Fibroblast of mammary gland (primary cell): ENCODE measurements at regions not wholly inside any gene's neighbourhood (a gene's known extent, or its start where the extent isn't known, plus 50 kb on each side); places are given as distances from the start of the nearest gene placed in this dataset.

Experiments
- DNase-seq: peaks from one replicate; pipeline ENCODE4 v3.0.0-alpha.2; 2010; ENCODE audit warnings: low read depth
- H3K4me3 ChIP-seq: 2 replicates; pipeline ENCODE4 v1.5.1; 2011; ENCODE audit warnings: low read depth, mild to moderate bottlenecking, low read length, moderate library complexity; ENCODE audit not compliant: control insufficient read depth
- TF ChIP-seq, protein P1 (sequence below): conservative IDR thresholded peaks from 2 replicates; pipeline ENCODE4 v1.5.1; 2011; ENCODE audit warnings: low read depth, low read length, inconsistent platforms; ENCODE audit not compliant: control insufficient read depth, insufficient read depth

DNA sequence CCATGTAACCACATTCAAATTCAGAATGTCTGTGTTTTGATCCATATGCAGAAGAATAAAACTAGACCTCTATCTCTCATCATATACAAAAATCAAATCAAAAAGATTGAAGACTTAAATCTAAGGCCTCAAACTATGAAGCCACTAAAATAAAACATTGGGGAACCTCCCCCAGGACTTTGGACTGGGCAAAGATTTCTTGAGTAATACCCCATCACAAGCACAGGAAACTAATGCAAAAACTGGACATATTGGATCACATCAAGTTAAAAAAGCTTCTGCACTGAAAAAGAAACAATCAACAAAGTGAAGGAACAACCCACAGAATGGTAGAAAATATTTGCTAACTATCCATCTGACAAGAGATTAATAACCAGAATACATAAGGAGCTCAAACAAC lies 266.8 kb downstream of the EPM2A start:
- no peak overlapping the region for H3K4me3 ChIP-seq
- no peak for DNase-seq
- TF ChIP-seq, protein P1, sequence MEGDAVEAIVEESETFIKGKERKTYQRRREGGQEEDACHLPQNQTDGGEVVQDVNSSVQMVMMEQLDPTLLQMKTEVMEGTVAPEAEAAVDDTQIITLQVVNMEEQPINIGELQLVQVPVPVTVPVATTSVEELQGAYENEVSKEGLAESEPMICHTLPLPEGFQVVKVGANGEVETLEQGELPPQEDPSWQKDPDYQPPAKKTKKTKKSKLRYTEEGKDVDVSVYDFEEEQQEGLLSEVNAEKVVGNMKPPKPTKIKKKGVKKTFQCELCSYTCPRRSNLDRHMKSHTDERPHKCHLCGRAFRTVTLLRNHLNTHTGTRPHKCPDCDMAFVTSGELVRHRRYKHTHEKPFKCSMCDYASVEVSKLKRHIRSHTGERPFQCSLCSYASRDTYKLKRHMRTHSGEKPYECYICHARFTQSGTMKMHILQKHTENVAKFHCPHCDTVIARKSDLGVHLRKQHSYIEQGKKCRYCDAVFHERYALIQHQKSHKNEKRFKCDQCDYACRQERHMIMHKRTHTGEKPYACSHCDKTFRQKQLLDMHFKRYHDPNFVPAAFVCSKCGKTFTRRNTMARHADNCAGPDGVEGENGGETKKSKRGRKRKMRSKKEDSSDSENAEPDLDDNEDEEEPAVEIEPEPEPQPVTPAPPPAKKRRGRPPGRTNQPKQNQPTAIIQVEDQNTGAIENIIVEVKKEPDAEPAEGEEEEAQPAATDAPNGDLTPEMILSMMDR = no peak

DNA sequence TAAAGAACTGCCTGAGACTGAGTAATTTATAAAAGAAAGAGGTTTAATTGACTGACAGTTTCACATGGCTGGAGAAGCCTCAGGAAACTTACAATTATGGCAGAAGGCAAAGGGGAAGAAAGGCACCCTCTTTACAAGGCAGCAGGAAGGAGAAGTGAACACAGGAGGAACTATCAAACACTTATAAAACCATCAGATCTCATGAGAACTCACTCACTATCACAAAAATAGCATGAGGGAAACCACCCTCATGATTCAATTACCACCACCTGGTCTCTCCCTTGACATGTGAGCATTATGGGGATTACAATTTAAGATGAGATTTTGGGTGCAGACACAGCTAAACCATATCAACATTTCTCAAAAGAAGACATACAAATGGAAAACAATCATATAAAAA lies 266.3 kb downstream of the EPM2A start:
- no peak overlapping the region for H3K4me3 ChIP-seq
- DNase-seq = no peak
- TF ChIP-seq, protein P1 = no peak

DNA sequence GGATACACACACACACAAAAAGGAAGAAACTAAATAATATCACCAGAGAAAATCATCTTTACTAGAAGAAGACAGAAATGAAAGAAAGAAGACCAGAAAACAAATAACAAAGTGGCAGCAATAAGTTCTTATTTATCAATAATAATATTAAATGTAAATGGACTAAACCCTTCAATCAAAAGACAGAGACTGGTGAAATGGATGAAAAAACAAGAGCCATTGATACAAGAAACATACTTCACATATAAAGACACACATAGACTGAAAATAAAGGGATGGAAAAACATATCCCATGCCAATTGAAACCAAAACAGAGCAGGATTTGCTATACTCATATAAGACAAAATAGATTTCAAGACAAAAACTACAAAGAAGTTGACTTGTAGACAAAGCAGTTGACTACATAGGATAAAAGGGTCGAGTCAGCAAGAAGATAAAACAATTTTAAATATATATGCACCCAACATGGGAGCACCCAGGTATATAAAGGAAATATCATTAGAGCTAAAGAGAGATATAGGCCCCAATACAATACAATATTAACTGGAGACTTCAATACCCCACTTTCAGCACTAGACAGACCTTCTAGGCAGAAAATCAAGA lies 259.4 kb downstream of the EPM2A start:
- no peak for DNase-seq
- TF ChIP-seq, protein P1 = no peak
- no peak overlapping the region for H3K4me3 ChIP-seq

DNA sequence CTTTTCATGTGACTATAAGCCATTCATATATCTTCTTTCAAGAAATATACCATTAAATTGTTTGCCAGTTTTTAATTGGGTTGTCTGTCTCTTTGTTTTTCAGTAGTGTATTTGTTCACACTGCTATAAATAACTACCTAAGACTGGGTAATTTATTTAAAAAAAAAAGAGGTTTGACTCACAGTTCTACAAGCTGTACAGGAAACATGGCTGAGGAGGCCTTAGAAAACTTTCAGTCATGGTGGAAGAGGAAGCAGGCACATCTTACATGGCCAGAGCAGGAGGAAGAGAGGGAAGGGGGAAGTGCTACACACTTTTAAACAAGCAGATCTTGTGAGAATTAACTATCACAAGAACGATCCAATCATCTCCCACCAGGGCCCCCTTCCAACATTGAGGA lies 255.3 kb downstream of the EPM2A start:
- TF ChIP-seq, protein P1 = no peak
- no peak for DNase-seq
- no peak overlapping the region for H3K4me3 ChIP-seq

DNA sequence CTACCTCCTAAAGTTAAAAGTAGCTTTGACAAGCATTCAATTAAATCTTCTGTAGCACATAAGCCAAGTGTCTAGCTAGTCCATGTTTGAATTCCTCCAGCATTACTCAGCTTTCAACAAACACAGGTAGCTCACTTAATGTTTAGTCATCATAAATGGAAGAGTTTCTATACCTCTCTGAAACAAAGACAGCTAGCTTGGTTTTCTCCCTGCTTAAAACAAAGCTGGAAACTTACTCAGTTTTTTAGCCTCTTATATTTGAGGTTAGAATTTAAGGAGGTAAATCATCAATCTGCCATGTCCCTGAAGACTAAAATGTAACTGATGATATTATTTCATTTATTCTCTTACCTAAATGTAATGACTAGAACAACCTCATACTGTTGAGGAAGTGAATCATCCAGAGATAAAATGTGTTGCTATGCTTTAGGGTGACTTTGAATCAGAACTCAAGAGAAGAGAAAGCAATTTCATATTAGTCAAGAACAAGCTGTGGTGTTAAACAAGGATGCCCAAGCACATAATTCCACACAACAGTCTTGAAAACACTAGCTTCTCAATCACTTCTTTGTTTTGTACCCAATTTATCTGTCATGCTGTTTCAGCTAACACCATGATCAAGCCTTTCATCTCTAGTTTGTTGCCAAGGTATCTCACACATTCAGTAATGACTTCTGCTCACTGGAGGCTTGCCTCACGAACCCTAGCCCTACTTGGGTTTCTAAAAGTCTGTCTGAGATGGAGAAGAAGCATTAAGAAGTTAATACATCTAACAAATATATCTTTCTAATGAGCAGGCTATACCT lies 251.9 kb downstream of the EPM2A start:
- DNase-seq = peak; percentile 10

DNA sequence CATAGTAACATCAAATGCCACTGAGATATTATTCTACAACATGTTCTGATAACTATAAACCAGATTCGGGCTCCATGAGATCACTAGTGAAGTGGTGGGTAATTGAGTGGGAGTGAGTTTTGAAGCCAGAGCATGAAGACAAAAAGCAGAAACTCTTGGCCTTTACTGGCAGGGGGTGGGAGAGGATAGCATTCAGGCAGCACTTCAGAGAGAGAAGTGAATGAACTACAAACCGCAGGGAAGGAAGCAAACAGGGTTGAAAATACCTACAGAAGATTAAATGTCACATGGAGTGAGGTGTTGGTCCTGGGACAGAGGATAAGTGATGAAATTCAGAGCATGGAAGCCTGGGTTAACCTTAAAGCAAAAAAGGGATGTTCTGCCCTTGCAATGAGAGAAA lies 250.0 kb downstream of the EPM2A start:
- DNase-seq = no peak
- TF ChIP-seq, protein P1 = no peak
- H3K4me3 ChIP-seq = no peak overlapping the region

More for the DNA sequence above, 251.9 kb downstream of the EPM2A start:
- TF ChIP-seq, protein P1 = no peak
- H3K4me3 ChIP-seq = no peak overlapping the region
